ENCODE measurements at regions not wholly inside any gene's neighbourhood (a gene's known extent, or its start where the extent isn't known, plus 50 kb on each side); places are given as distances from the start of the nearest gene placed in this dataset.
A peak's percentile ranks its signal among the peaks of the same experiment; 100 is the strongest.
"Not testable (repeated sequence)": the region's sequence is repeated elsewhere in the genome, so short reads cannot be mapped to it uniquely, and the experiment has no call there.

- in situ Hi-C loops (cut with HindIII; ENCODE audit: low pct_unique_long_range_greater_than_20kb, low sequenced_read_pairs) = no loop called here
- no peak for DNase-seq (ENCODE audit: low read depth, low spot score)
These were observed 108.5 kb upstream of the ANKRD30BL start for GRCh38 chr2:132270255-132270654.

- in situ Hi-C loops (cut with HindIII; ENCODE audit: low pct_unique_long_range_greater_than_20kb, low sequenced_read_pairs) = no loop called here
- DNase-seq (ENCODE audit: low read depth, low spot score) = no peak
These were observed 109.3 kb upstream of the ANKRD30BL start for GRCh38 chr2:132270981-132271546.

GRCh38 chr2:132271794-132272193 is 110.0 kb upstream of the ANKRD30BL start:
- DNase-seq (ENCODE audit: low read depth, low spot score); in situ Hi-C loops (cut with HindIII; ENCODE audit: low pct_unique_long_range_greater_than_20kb, low sequenced_read_pairs): not testable (repeated sequence)

- in situ Hi-C loops (cut with HindIII; ENCODE audit: low pct_unique_long_range_greater_than_20kb, low sequenced_read_pairs) = no loop called here
- DNase-seq (ENCODE audit: low read depth, low spot score) = no peak
These were observed 111.0 kb upstream of the ANKRD30BL start for GRCh38 chr2:132272713-132273112.

- DNase-seq (ENCODE audit: low read depth, low spot score); in situ Hi-C loops (cut with HindIII; ENCODE audit: low pct_unique_long_range_greater_than_20kb, low sequenced_read_pairs): not testable (repeated sequence)
These were observed 111.8 kb upstream of the ANKRD30BL start for GRCh38 chr2:132273585-132273984.

GRCh38 chr2:132274000-132274399 is 112.2 kb upstream of the ANKRD30BL start:
- in situ Hi-C loops (cut with HindIII; ENCODE audit: low pct_unique_long_range_greater_than_20kb, low sequenced_read_pairs) = no loop called here
- DNase-seq (ENCODE audit: low read depth, low spot score) = no peak

- no peak for DNase-seq (ENCODE audit: low read depth, low spot score)
- in situ Hi-C loops (cut with HindIII; ENCODE audit: low pct_unique_long_range_greater_than_20kb, low sequenced_read_pairs) = no loop called here
These were observed 113.6 kb upstream of the ANKRD30BL start for GRCh38 chr2:132275396-132275795.

GRCh38 chr2:132276571-132276981 is 114.8 kb upstream of the ANKRD30BL start:
- DNase-seq (ENCODE audit: low read depth, low spot score) = no peak
- in situ Hi-C loops (cut with HindIII; ENCODE audit: low pct_unique_long_range_greater_than_20kb, low sequenced_read_pairs) = no loop called here

GRCh38 chr2:132278267-132278666 is 116.5 kb upstream of the ANKRD30BL start:
- DNase-seq (ENCODE audit: low read depth, low spot score) = no peak
- in situ Hi-C loops (cut with HindIII; ENCODE audit: low pct_unique_long_range_greater_than_20kb, low sequenced_read_pairs) = no loop called here

GRCh38 chr2:132279344-132279743 is 117.6 kb upstream of the ANKRD30BL start:
- no peak for DNase-seq (ENCODE audit: low read depth, low spot score)
- in situ Hi-C loops (cut with HindIII; ENCODE audit: low pct_unique_long_range_greater_than_20kb, low sequenced_read_pairs) = no loop called here

- no peak for DNase-seq (ENCODE audit: low read depth, low spot score)
- in situ Hi-C loops (cut with HindIII; ENCODE audit: low pct_unique_long_range_greater_than_20kb, low sequenced_read_pairs) = no loop called here
These were observed 118.3 kb upstream of the ANKRD30BL start for GRCh38 chr2:132279930-132280615.

- no peak for DNase-seq (ENCODE audit: low read depth, low spot score)
- in situ Hi-C loops (cut with HindIII; ENCODE audit: low pct_unique_long_range_greater_than_20kb, low sequenced_read_pairs) = no loop called here
These were observed 119.2 kb upstream of the ANKRD30BL start for GRCh38 chr2:132280912-132281311.

- in situ Hi-C loops (cut with HindIII; ENCODE audit: low pct_unique_long_range_greater_than_20kb, low sequenced_read_pairs); DNase-seq (ENCODE audit: low read depth, low spot score): not testable (repeated sequence)
These were observed 120.4 kb upstream of the ANKRD30BL start for GRCh38 chr2:132282104-132282503.

- in situ Hi-C loops (cut with HindIII; ENCODE audit: low pct_unique_long_range_greater_than_20kb, low sequenced_read_pairs) = no loop called here
These were observed 121.2 kb upstream of the ANKRD30BL start for GRCh38 chr2:132282911-132283310.

GRCh38 chr2:132286289-132286911 is 124.6 kb upstream of the ANKRD30BL start:
- DNase-seq (ENCODE audit: low read depth, low spot score); in situ Hi-C loops (cut with HindIII; ENCODE audit: low pct_unique_long_range_greater_than_20kb, low sequenced_read_pairs): not testable (repeated sequence)

More at GRCh38 chr2:132282911-132283310, 121.2 kb upstream of the ANKRD30BL start:
- DNase-seq (ENCODE audit: low read depth, low spot score) = peak; percentile 10

GRCh38 chr2:132287910-132288309 is 126.2 kb upstream of the ANKRD30BL start:
- DNase-seq (ENCODE audit: low read depth, low spot score); in situ Hi-C loops (cut with HindIII; ENCODE audit: low pct_unique_long_range_greater_than_20kb, low sequenced_read_pairs): not testable (repeated sequence)

- DNase-seq (ENCODE audit: low read depth, low spot score); in situ Hi-C loops (cut with HindIII; ENCODE audit: low pct_unique_long_range_greater_than_20kb, low sequenced_read_pairs): not testable (repeated sequence)
These were observed 127.4 kb upstream of the ANKRD30BL start for GRCh38 chr2:132289138-132289537.

GRCh38 chr2:132289812-132290211 is 126.8 kb upstream of the GPR39 start:
- DNase-seq (ENCODE audit: low read depth, low spot score); in situ Hi-C loops (cut with HindIII; ENCODE audit: low pct_unique_long_range_greater_than_20kb, low sequenced_read_pairs): not testable (repeated sequence)

Measured in SK-MEL-5 (cell line).